ENCODE measurements at regions not wholly inside any gene's neighbourhood (a gene's known extent, or its start where the extent isn't known, plus 50 kb on each side); places are given as distances from the start of the nearest gene placed in this dataset.
A peak's percentile ranks its signal among the peaks of the same experiment; 100 is the strongest.

DNA sequence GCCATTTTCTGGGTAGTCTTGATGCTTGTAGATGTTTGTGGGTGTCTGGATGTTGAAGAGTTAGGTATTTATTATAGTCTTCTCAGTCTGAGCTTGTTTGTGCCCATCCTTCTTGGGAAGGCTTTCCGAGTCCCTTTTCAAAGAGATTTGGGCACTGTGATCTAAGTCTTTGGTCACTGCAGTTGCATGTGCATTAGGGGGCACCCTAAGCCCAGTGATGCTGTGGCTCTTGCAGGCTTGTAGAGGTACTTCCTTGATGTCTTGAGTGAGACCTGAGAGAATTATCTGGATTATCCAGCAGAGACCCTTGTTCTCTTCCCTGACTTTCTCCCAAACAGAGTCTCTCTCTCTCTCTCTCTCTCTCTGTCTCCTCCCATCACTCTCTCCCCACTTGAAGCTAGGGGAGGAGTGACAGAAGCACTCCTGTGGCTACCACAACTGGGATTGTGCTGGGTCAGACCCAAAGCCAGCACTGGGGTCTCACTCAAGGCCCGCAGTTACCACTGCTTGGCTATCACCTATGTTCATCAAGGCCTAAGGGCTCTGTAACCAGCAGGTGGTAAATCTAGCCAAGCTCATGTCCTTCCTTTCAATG is 68.5 kb downstream of the TMCO5A start:
- TF ChIP-seq POLR2AphosphoS5 (IDR thresholded peaks at IDR 0.05) (no peak), POLR2A (IDR thresholded peaks at IDR 0.05) (no peak)
- TF ChIP-seq, protein P1, sequence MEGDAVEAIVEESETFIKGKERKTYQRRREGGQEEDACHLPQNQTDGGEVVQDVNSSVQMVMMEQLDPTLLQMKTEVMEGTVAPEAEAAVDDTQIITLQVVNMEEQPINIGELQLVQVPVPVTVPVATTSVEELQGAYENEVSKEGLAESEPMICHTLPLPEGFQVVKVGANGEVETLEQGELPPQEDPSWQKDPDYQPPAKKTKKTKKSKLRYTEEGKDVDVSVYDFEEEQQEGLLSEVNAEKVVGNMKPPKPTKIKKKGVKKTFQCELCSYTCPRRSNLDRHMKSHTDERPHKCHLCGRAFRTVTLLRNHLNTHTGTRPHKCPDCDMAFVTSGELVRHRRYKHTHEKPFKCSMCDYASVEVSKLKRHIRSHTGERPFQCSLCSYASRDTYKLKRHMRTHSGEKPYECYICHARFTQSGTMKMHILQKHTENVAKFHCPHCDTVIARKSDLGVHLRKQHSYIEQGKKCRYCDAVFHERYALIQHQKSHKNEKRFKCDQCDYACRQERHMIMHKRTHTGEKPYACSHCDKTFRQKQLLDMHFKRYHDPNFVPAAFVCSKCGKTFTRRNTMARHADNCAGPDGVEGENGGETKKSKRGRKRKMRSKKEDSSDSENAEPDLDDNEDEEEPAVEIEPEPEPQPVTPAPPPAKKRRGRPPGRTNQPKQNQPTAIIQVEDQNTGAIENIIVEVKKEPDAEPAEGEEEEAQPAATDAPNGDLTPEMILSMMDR (IDR thresholded peaks at IDR 0.05) = peak; percentile 56 to 73 (median 57)

Measured in transverse colon (tissue), 4 donors.